ENCODE measurements at regions not wholly inside any gene's neighbourhood (a gene's known extent, or its start where the extent isn't known, plus 50 kb on each side); places are given as distances from the start of the nearest gene placed in this dataset.

DNA sequence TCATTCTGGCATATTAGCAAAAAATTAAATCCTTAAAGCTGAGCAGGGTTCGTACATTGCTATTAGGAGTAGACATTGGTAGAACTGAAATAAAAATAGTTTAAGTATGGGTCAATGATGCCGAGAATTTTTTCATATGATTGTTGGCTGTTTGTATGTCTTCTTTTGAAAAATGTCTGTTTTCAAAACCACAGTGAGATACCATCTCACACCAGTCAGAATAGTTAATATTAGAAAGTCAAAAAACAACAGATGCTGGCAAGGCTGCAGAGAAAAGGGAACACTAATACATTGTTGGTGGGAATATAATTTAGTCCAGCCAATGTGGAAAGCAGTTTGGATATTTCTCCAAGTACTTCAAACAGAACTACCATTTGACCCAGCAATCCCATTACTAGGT is 410.8 kb upstream of the TRIB2 start:
- TF ChIP-seq, protein P1, sequence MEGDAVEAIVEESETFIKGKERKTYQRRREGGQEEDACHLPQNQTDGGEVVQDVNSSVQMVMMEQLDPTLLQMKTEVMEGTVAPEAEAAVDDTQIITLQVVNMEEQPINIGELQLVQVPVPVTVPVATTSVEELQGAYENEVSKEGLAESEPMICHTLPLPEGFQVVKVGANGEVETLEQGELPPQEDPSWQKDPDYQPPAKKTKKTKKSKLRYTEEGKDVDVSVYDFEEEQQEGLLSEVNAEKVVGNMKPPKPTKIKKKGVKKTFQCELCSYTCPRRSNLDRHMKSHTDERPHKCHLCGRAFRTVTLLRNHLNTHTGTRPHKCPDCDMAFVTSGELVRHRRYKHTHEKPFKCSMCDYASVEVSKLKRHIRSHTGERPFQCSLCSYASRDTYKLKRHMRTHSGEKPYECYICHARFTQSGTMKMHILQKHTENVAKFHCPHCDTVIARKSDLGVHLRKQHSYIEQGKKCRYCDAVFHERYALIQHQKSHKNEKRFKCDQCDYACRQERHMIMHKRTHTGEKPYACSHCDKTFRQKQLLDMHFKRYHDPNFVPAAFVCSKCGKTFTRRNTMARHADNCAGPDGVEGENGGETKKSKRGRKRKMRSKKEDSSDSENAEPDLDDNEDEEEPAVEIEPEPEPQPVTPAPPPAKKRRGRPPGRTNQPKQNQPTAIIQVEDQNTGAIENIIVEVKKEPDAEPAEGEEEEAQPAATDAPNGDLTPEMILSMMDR (IDR thresholded peaks at IDR 0.05; ENCODE audit: low read depth, low read length) = no peak
- no peak for TF ChIP-seq EZH2phosphoT487 (IDR thresholded peaks at IDR 0.05; ENCODE audit: low read depth)
